ENCODE measurements at regions not wholly inside any gene's neighbourhood (a gene's known extent, or its start where the extent isn't known, plus 50 kb on each side); places are given as distances from the start of the nearest gene placed in this dataset.

- TF ChIP-seq EZH2 (IDR thresholded peaks at IDR 0.05; ENCODE audit: insufficient read depth, poor library complexity, severe bottlenecking) (no peak), EZH2phosphoT487 (IDR thresholded peaks at IDR 0.05; ENCODE audit: insufficient read depth, low read depth) (no peak)
Observed at GRCh38 chr9:11320989-11321388, 708.2 kb upstream of the PTPRD start.

Data from GM23248 (cell line).